GM18499 (cell line): ENCODE measurements at regions not wholly inside any gene's neighbourhood (a gene's known extent, or its start where the extent isn't known, plus 50 kb on each side); places are given as distances from the start of the nearest gene placed in this dataset.

Experiments used
- ATAC-seq: cut with Tn5 transposase; IDR thresholded peaks from one replicate; pipeline ENCODE4 v1.9.1; 2021; ENCODE audit warnings: moderate number of reproducible peaks; ENCODE audit not compliant: insufficient read depth, unreplicated experiment

DNA sequence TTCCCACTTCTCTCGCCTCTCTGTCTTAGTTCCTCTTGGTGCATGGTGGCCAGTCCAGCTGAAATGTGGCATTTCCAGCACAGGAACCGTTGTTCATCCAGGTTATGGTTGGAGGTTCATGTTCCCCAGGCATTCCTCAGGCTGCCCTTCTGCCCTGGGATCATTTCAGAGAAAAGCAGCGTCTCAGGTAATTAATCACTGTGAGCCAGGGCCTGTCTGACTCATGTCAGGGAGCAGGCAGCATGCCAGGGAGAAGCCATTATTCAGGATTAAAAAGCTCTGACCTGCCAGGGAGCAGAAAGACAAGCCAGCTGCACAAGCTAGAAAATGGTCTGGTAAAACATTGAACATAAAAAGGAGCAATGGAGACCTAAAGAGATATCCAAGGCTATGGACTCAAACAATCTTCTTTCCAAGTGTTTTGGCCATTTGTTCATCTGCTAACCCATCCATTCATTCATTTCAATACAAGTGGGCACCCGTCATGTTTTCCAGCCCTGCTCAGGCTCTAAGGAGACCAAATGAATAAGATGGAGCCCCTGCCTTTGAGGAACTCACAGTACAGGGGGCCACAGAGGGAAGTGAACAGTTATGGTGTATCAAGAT lies 241.4 kb downstream of the DRD1 start:
- ATAC-seq, result no peak

GRCh38 chr5:175201393-175201792 lies 242.6 kb downstream of the DRD1 start:
- ATAC-seq, result no peak

DNA sequence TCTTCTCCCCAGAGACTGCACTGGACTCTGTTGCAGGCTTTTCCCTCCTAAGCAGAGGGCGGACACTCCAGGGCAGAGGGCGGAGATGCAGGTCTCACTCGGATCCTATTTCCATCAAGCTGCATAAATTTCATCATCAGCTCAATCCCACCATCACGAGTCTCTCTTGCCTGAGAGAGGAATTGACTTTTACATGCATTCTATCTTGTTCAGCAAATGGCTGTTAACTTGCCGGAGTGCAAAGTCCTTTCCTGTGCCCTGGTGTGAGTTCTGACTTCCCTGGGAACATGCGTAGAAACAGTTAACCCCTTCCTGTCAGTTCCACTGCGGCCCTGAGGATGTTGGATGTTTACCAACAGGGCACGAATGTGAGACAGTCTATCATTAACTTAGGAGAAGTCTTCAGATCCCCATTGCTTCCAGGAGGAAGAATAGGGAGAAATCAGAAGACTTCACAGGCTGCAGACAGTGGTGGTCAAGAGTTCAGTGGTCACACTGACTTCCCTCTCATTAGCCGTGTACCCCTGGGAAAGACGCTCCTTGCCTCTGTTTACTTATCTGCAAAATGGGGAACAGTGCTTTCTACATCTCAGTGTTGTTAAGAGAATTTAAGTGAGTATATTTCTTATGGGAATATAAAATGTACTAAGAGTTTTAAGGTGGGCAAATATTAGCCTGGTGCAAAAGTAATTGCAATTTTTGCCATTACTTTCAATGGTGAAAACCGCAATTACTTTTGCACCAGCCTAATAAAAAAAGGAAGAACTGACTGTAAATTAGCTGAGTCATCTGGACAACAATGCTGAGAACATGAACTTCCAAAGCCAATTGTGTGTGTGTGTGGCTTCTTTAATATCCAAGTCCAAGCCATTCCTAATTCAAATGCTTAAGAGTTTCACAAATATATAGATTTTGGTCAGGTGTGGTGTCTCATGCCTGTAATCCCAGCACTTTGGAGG lies 248.0 kb downstream of the DRD1 start:
- no peak for ATAC-seq

GRCh38 chr5:175181331-175181730 lies 262.7 kb downstream of the DRD1 start:
- ATAC-seq, result no peak

DNA sequence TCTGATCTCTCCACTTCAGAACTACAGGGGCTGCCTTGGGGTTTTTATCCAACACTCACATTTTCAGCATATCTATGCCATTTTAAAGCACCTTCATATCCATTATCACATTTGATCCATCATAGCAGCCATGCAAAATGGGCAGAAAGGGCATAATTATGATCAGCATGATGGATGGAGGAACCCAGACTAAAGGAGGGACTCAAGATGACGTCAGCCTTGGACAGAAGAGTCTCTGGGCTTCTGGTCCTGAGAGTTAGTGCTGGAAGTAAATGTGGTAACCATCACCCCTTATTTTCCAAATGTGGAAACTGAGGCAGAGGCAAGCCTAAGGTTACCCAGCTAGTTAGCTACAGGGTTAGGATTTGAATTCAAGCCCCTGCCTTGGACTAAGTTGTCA lies 273.1 kb downstream of the DRD1 start:
- no peak for ATAC-seq

- ATAC-seq, result no peak
Measured at GRCh38 chr5:175168882-175169507, 275.0 kb downstream of the DRD1 start.

GRCh38 chr5:175166026-175166425 lies 278.0 kb downstream of the DRD1 start:
- no peak for ATAC-seq

GRCh38 chr5:175163586-175164275 lies 280.3 kb downstream of the DRD1 start:
- no peak for ATAC-seq

DNA sequence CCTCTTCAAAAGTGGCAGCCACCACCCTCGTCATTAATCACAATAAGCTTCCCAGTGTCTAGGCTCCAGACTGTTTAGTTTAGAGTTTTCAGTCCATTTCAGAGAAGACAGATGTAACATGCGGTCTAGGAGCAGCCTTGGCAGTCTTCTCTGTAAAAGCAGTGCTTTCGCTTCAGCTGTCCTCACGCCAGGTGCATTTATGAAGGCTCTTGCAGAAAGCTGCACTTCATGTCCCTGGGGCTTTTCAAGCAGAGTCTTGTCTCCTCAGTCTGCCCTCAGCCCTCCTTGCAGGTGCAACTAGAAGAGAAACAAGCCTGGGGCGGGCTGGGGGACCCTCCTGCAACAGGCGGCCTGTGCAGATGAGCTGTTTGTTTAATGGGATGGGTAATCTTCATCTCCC lies 281.9 kb downstream of the DRD1 start:
- ATAC-seq, result no peak

GRCh38 chr5:175159956-175160355 lies 284.0 kb downstream of the DRD1 start:
- no peak for ATAC-seq

GRCh38 chr5:175148636-175149172 lies 295.3 kb downstream of the DRD1 start:
- no peak for ATAC-seq

DNA sequence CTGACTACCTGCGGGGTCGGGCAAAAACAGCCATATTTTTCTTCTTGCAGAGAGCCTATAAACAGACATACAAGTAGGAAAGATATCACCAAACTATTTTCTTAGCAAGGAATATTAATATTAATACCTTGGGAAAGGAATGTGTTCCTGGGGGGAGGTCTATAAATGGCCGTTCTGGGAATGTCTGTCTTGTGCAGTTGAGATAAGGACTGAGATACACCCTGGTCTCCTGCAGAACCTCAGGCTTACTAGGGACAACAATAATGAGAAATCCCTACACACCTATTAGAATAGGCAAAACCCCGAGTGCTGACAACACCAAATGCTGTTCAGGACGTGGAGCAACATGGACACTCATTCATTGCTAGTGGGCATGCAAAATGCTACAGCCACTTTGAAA lies 297.2 kb downstream of the DRD1 start:
- no peak for ATAC-seq

DNA sequence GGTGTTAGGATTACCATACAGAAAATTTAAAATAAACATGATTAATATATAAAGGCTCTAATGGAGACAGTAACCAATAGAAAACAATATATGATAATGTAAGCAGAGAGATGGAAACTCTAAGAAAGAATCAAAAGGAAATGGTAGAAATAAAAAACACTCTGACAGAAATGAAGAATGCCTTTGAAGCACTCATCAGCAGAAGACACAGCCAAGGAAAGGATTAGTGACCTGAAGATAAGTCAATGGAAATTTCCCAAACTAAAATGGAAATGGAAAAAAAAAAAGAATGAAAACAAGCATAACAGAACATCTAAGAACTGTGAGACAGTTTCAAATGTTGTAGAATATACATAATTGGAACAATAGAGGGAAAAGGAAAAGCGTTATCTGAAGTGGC lies 302.6 kb downstream of the DRD1 start:
- ATAC-seq, result no peak

DNA sequence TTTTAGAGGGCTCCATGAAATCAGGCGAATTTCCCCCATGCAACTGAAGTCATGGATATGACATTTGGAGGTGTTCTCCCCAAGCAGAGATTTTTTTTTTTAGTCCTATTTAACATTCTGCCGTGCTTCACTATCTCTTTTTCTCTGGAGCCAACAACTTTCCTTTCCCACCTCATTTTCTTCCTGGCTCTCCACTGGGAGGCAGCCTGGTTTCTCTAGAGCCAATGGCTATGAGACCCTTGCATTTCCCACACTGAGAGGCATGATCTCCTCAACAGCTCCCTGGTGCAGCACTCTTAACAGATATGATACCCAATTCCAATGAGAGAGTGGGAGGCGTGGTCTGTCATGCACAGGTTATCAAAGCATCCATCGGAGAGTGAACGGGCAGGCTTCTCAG lies 310.8 kb downstream of the DRD1 start:
- no peak for ATAC-seq

GRCh38 chr5:175131432-175131831 lies 312.6 kb downstream of the DRD1 start:
- ATAC-seq, result no peak

DNA sequence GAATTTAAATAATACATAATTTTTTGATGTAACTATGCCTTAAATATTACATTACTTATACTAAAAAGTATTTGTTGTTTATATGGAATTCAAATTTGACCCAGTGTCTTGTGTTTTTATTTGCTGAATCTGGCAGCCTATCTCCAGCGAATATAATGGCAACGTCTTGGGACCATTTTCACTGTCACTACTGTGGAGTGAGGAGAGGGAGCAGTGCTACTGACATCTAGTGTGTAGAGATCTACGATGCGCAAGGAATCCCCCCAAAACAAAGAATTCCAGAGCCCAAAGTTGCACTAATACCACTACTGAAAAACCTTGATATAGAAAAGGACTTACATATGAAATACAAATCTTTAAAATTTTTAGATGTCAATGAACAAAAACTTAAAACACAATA lies 314.4 kb downstream of the DRD1 start:
- no peak for ATAC-seq

GRCh38 chr5:175129121-175129520 lies 314.9 kb downstream of the DRD1 start:
- no peak for ATAC-seq

DNA sequence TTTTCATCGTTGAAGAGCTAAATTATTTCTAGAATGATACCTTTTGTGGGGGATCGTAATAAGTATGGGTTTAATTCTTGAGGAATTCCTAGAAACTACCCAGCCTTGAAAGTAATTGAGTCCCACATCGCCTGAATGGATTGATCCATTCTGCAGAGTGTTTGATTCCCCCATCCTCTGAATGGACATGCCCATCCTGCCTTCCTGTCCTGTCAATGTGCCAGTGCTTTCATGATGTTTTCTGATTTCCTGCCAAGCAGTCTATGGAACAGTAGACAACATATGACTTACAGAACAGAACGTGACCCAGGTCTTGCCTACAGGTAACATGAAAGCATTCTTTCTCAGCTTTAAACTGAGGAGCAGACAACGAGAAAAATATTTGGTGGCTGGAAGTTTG lies 319.2 kb downstream of the DRD1 start:
- ATAC-seq, result no peak

DNA sequence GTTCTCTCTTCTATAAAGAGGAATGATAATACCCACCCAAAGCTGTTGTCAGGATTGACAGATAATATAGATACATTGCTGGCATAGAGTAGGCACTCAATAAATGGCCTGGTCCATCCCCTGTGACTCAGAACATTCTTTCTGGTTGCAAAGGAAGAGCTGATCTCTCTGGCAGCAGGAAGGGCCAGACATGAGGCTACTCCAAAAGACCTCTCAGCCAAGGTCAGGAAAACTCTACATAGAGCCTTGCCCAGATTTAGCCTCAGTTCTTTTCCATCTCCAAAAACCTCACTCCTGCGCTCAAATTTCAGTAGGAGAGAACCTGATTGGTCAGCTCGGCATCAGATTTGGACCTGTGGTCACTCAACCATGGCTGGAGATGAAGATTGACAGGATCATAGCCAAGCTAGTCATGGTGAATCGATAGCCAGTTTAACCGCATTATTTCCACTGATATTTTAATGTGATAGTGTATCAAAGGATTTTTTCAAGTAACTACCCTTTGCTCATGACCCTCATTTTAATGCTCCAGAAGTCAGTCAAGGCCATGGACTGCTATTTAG lies 319.6 kb downstream of the DRD1 start:
- ATAC-seq, result no peak

- no peak for ATAC-seq
Measured at GRCh38 chr5:175123542-175123941, 320.4 kb downstream of the DRD1 start.
